PC-9 (cell line): ENCODE measurements at regions not wholly inside any gene's neighbourhood (a gene's known extent, or its start where the extent isn't known, plus 50 kb on each side); places are given as distances from the start of the nearest gene placed in this dataset.

Experiments used
- BruUV-seq: library from RNA; stranded (reverse); fragments of 400-500 nt; replicated peaks from 2 replicates; lab custom pipeline; 2021; lab: Mats Ljungman, UMichigan
- CTCF ChIA-PET: fragments of 300-600 bp; sonication (Branson Sonifier 250); formaldehyde crosslinking; loops from one replicate; lab custom pipeline; 2022; ENCODE audit warnings: antibody characterized with exemption; lab: Charles Lee
- POLR2A ChIA-PET: fragments of 300-600 bp; sonication (Branson Sonifier 250); formaldehyde crosslinking; loops from one replicate; lab custom pipeline; 2022; ENCODE audit warnings: antibody characterized with exemption; ENCODE audit not compliant: unreplicated experiment; lab: Charles Lee
- DNase-seq, 2 experiments: peaks; one replicate each; pipeline versions ENCODE4 v3.0.0 to v3.0.0-alpha.2; 2015 to 2022; ENCODE audit warnings: mixed read lengths in 1 of 2
- H2AFZ ChIP-seq: fragments of 200-600 bp; sonication (generic); 2 replicates; pipeline ENCODE4 v1.8.1; 2017; ENCODE audit warnings: antibody characterized with exemption
- H3F3A ChIP-seq: fragments of 200-600 bp; sonication (generic); 2 replicates; pipeline ENCODE4 v1.8.1; 2017; ENCODE audit warnings: antibody characterized with exemption, mild to moderate bottlenecking, low read depth; ENCODE audit not compliant: insufficient read depth
- H3K27ac ChIP-seq: fragments of 200-600 bp; sonication (generic); 2 replicates; pipeline ENCODE4 v1.6.1; 2016; ENCODE audit warnings: mixed run types
- H3K27me3 ChIP-seq: fragments of 200-600 bp; sonication (generic); 2 replicates; pipeline ENCODE4 v1.6.1; 2016; ENCODE audit warnings: low read depth, mixed run types; ENCODE audit not compliant: insufficient read depth
- H3K36me3 ChIP-seq: fragments of 200-600 bp; sonication (generic); 2 replicates; pipeline ENCODE4 v1.6.1; 2016; ENCODE audit warnings: low read depth, mixed run types
- H3K4me1 ChIP-seq: fragments of 200-600 bp; sonication (generic); replicated peaks from 2 replicates; pipeline ENCODE4 v1.6.1; 2016; ENCODE audit warnings: mixed run types; ENCODE audit not compliant: insufficient read depth
- H3K4me2 ChIP-seq: fragments of 200-600 bp; sonication (generic); 2 replicates; pipeline ENCODE4 v1.6.1; 2017; ENCODE audit warnings: mixed run types
- H3K4me3 ChIP-seq: fragments of 200-600 bp; sonication (generic); 2 replicates; pipeline ENCODE4 v1.6.1; 2016; ENCODE audit warnings: mixed run types
- H3K79me2 ChIP-seq: fragments of 200-600 bp; sonication (generic); 2 replicates; pipeline ENCODE4 v1.6.1; 2017; ENCODE audit warnings: low read depth, mixed run types
- H3K9me2 ChIP-seq: fragments of 200-600 bp; sonication (generic); 2 replicates; pipeline ENCODE4 v1.8.1; 2017; ENCODE audit warnings: mild to moderate bottlenecking; ENCODE audit not compliant: insufficient read depth
- H3K9me3 ChIP-seq: fragments of 200-600 bp; sonication (generic); 2 replicates; pipeline ENCODE4 v1.8.1; 2016; ENCODE audit warnings: low read depth; ENCODE audit not compliant: insufficient read depth
- H4K20me1 ChIP-seq: fragments of 200-600 bp; sonication (generic); 2 replicates; pipeline ENCODE4 v1.8.1; 2017; ENCODE audit not compliant: insufficient read depth
- CTCF ChIP-seq: fragments of 200-600 bp; sonication (generic); conservative IDR thresholded peaks from 2 replicates; pipeline ENCODE4 v1.6.1; 2017; ENCODE audit warnings: mixed run types, antibody characterized with exemption, mild to moderate bottlenecking, moderate library complexity
- EZH2 ChIP-seq: fragments of 200-600 bp; sonication (generic); IDR thresholded peaks from 2 replicates; pipeline ENCODE4 v1.8.0; 2017; ENCODE audit warnings: antibody characterized with exemption, low read depth
- intact Hi-C: fragments of 100-400 bp; cut with micrococcal nuclease; formaldehyde crosslinking; loops from one replicate; pipeline ENCODE4 v1.10.0; 2022; ENCODE audit not compliant: unreplicated experiment

GRCh38 chr10:30759423-30759822 lies 129.9 kb upstream of the LYZL2 start:
- Histone ChIP-seq H3K36me3 (no peaks in the 10 kb centered on the region), H3K9me3 (no peaks in the 10 kb centered on the region), H3K4me3 (no peak overlapping the region), H3K27ac (no peak overlapping the region), H3K4me2 (0 out of 2 replicates have a peak overlapping the region, but pooled peaks have one; percentile 7), H3K79me2 (no peaks in the 10 kb centered on the region), H4K20me1 (no peaks in the 10 kb centered on the region), H3K4me1 (no peaks in the 10 kb centered on the region; the same call in 1 of the 2 replicates), H3K27me3 (no peaks in the 10 kb centered on the region), H3F3A (no peaks in the 10 kb centered on the region), H2AFZ (no peak overlapping the region), H3K9me2 (no peaks in the 10 kb centered on the region)
- no peak for DNase-seq
- POLR2A ChIA-PET: no interaction called here
- intact Hi-C loops: no loop called here
- no peak for TF ChIP-seq CTCF
- no peak for TF ChIP-seq EZH2
- CTCF ChIA-PET: no interaction called here
- BruUV-seq: no TSS peak

GRCh38 chr10:30758338-30758737 lies 128.8 kb upstream of the LYZL2 start:
- Histone ChIP-seq H3K79me2 (no peaks in the 10 kb centered on the region), H3K9me3 (no peaks in the 10 kb centered on the region), H3K4me1 (no peaks in the 10 kb centered on the region; the same call in 1 of the 2 replicates), H2AFZ (no peak overlapping the region), H3K4me2 (no peak overlapping the region), H3F3A (no peaks in the 10 kb centered on the region), H3K27ac (no peak overlapping the region), H3K9me2 (no peaks in the 10 kb centered on the region), H4K20me1 (no peaks in the 10 kb centered on the region), H3K27me3 (no peaks in the 10 kb centered on the region), H3K36me3 (no peaks in the 10 kb centered on the region), H3K4me3 (no peak overlapping the region)
- DNase-seq: no peak
- BruUV-seq: no TSS peak
- no peak for TF ChIP-seq EZH2
- no peak for TF ChIP-seq CTCF
- POLR2A ChIA-PET: no interaction called here
- intact Hi-C loops: no loop called here
- CTCF ChIA-PET: no interaction called here

- Histone ChIP-seq H3K4me1 (no peaks in the 10 kb centered on the region; the same call in 1 of the 2 replicates), H3K9me3 (no peaks in the 10 kb centered on the region), H3K9me2 (no peaks in the 10 kb centered on the region), H3K27me3 (no peaks in the 10 kb centered on the region), H4K20me1 (no peaks in the 10 kb centered on the region), H3F3A (no peaks in the 10 kb centered on the region), H3K27ac (no peak overlapping the region), H3K4me2 (no peak overlapping the region), H2AFZ (no peak overlapping the region), H3K4me3 (no peak overlapping the region), H3K36me3 (no peaks in the 10 kb centered on the region), H3K79me2 (no peaks in the 10 kb centered on the region)
- TF ChIP-seq EZH2 (no peak), CTCF (no peak)
- DNase-seq: no peak
- ChIA-PET CTCF (no interaction called here), POLR2A (no interaction called here)
- BruUV-seq: no TSS peak
- intact Hi-C loops: no loop called here
These were observed 127.3 kb upstream of the LYZL2 start for GRCh38 chr10:30756896-30757295.
